ENCODE measurements at regions not wholly inside any gene's neighbourhood (a gene's known extent, or its start where the extent isn't known, plus 50 kb on each side); places are given as distances from the start of the nearest gene placed in this dataset.

DNA sequence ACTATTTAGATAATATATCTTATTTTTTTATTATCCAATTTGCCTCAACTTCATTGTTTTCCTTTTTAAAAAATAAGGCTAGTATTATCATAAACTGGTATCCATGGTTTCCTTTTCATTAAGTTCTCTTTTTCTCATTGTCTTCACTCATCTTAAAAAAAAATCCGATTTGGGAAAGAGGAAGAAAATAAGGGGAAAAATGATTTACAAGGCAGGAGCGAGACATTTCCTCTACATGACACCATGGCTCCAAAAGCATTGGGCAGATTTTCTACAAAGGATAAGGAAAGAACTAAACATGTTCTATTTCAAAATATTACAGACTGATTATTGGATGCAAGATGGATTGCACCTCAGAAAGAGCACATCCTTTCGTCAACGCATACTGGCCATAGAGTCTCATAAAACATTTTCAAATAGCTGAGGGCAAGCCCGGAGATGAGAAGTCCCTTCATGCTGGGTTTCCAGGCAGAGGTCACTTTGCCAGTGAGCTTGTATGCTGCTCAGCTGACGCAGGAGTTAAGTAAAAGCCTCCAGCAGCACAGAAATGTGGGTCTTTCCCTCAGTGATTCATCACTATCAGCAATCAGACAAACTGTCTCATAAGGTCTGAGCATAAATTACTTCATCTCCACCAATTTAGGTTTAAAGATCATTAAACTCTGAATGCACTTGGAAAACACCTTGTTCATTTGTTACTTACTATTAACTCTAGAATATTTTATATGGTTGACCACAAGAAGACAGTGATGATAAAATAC is 129.0 kb upstream of the TNFAIP3 start:
- Histone ChIP-seq H3K36me3 (no peaks in the 10 kb centered on the region), H3K27me3 (no peaks in the 10 kb centered on the region), H3K4me3 (no peak overlapping the region), H3K4me1 (no peaks in the 10 kb centered on the region), H3K9me3 (no peaks in the 10 kb centered on the region), H3K27ac (no peak overlapping the region)
- TF ChIP-seq, protein P1, sequence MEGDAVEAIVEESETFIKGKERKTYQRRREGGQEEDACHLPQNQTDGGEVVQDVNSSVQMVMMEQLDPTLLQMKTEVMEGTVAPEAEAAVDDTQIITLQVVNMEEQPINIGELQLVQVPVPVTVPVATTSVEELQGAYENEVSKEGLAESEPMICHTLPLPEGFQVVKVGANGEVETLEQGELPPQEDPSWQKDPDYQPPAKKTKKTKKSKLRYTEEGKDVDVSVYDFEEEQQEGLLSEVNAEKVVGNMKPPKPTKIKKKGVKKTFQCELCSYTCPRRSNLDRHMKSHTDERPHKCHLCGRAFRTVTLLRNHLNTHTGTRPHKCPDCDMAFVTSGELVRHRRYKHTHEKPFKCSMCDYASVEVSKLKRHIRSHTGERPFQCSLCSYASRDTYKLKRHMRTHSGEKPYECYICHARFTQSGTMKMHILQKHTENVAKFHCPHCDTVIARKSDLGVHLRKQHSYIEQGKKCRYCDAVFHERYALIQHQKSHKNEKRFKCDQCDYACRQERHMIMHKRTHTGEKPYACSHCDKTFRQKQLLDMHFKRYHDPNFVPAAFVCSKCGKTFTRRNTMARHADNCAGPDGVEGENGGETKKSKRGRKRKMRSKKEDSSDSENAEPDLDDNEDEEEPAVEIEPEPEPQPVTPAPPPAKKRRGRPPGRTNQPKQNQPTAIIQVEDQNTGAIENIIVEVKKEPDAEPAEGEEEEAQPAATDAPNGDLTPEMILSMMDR (IDR thresholded peaks at IDR 0.05): no peak
- no peak for DNase-seq
- intact Hi-C loops (cut with DNase I): no loop called here
- ATAC-seq: peak in 1 of 4 donors; percentile 36
- no peak for FAIRE-seq
- 73 to 83% methylated on average over 6 of the region's 6 CpGs for WGBS, 2 donors

- Histone ChIP-seq H3K27ac (no peak overlapping the region), H3K4me3 (no peak overlapping the region), H3K36me3 (no peaks in the 10 kb centered on the region), H3K4me1 (no peaks in the 10 kb centered on the region), H3K9me3 (no peaks in the 10 kb centered on the region), H3K27me3 (no peaks in the 10 kb centered on the region)
- 77 to 89% methylated on average over 4 of the region's 4 CpGs for WGBS, 2 donors
- FAIRE-seq (no peak), ATAC-seq (no peak), DNase-seq (no peak)
- intact Hi-C loops (cut with DNase I): no loop called here
- TF ChIP-seq, protein P1 (IDR thresholded peaks at IDR 0.05): no peak
These were observed 128.0 kb upstream of the TNFAIP3 start for GRCh38 chr6:137738931-137739504.

GRCh38 chr6:137739544-137739943 is 127.5 kb upstream of the TNFAIP3 start:
- FAIRE-seq (no peak), ATAC-seq (no peak)

DNA sequence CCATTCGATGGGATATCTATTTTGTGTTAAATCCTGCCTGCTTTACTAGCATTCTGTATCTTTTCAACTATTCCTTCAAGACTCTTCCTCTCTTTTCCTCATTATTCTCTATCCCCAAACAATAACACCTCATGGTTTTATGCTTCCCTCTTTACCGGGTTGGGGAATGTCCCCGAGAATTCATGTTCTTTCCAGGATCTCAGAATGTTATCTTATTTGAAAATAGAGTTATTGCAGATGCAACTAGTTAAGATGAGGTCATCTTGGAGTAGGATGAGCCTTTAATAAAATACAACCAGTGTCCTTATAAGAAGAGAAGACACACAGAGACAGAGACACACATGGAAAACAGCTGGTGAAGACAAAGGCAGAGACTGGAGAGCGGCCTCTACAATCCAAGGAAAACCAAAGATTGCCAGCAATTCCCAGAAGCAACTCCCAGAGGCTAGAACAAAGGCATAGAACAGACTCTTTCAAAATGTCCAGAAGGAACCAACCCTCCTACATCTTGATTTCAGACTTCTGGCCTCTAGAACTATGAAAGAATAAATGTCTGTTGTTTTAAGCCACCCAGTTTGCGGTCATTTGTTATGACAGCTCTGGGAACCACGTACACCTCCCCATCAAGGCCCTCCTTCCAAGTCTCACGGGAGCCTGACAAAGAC is 126.8 kb upstream of the TNFAIP3 start:
- 78 to 86% methylated on average over 7 of the region's 7 CpGs for WGBS, 2 donors
- DNase-seq: no peak
- Histone ChIP-seq H3K27ac (no peak overlapping the region), H3K9me3 (no peaks in the 10 kb centered on the region), H3K4me3 (no peak overlapping the region), H3K4me1 (no peaks in the 10 kb centered on the region), H3K27me3 (no peaks in the 10 kb centered on the region), H3K36me3 (no peaks in the 10 kb centered on the region)
- TF ChIP-seq, protein P1 (IDR thresholded peaks at IDR 0.05): no peak
- no peak for ATAC-seq
- intact Hi-C loops (cut with DNase I): no loop called here
- FAIRE-seq: no peak

More at GRCh38 chr6:137739544-137739943, 127.5 kb upstream of the TNFAIP3 start:
- Histone ChIP-seq H3K27ac (no peak overlapping the region), H3K27me3 (no peaks in the 10 kb centered on the region), H3K4me3 (no peak overlapping the region), H3K9me3 (no peaks in the 10 kb centered on the region), H3K4me1 (no peaks in the 10 kb centered on the region), H3K36me3 (no peaks in the 10 kb centered on the region)
- TF ChIP-seq, protein P1 (IDR thresholded peaks at IDR 0.05): no peak
- intact Hi-C loops (cut with DNase I): no loop called here
- no peak for DNase-seq
- 86 to 90% methylated on average over 5 of the region's 5 CpGs for WGBS, 2 donors
